HG02852 (cell line): ENCODE measurements at regions not wholly inside any gene's neighbourhood (a gene's known extent, or its start where the extent isn't known, plus 50 kb on each side); places are given as distances from the start of the nearest gene placed in this dataset.
"Not testable (repeated sequence)": the region's sequence is repeated elsewhere in the genome, so short reads cannot be mapped to it uniquely, and the experiment has no call there.

ENCODE experiments used
- ATAC-seq: cut with Tn5 transposase; IDR thresholded peaks from one replicate; pipeline ENCODE4 v1.9.1; 2021; ENCODE audit warnings: mild to moderate bottlenecking, moderate library complexity; ENCODE audit not compliant: unreplicated experiment

DNA sequence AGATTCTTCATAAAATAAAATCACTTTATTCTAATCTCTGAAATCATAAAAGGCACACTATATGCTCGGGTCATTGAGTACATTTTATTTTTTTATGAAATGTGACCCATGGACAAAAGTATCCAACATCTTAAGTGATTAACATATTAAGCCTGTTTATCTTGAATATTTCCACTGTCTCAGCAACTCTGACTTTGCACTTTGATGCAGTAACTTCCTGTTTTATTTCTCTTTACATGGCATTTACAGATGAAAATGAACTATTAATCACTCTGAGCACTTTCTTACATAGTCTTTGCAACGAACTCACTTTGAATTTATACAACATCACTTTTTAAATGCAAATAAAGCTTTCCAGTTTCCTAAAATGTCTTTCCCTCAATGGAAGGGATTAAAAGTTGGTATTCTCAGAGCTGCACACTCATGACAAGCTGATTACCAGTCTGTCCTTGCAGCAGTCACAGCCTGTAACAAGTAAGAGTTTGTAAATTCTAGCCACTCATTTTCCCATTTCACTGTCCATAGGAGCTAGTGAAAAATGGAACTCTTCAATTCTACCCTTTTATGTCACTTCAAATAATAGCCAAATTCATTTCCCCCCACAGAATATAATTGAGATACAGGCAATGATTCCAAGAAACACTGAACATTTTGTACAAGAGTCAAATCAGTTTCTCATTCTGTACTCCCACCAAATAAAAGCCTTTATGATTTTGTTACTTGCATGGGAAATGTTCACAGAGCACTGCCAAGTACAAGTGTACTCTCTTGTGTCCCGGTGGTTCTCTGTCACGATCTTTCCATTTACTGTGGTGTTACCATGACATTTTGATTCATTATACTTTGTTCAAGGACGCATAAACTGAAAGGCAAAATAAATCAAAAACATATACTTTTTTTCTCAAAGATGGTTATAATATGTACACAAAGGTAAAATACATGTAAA is 1968.9 kb downstream of the PCDH9 start:
- no peak for ATAC-seq

DNA sequence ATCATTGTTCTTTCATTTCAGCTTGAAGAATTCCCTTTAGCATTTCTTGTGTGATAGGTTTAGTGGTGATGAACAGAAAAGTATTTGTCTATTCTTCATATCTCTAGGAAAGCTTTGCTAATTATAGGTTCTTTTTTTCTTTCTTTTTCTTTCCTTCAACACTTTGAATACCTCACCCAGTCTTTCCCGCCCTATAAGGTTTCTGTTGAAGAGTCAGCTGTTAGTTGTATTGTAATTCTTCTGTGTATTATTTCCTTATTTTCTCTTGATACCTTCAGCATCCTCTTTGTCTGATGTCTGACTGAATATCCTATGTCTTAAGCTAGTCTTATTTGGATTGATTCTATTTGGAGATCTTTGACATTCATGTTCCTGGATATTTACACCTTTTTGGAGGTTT is 1989.4 kb downstream of the PCDH9 start:
- no peak for ATAC-seq

DNA sequence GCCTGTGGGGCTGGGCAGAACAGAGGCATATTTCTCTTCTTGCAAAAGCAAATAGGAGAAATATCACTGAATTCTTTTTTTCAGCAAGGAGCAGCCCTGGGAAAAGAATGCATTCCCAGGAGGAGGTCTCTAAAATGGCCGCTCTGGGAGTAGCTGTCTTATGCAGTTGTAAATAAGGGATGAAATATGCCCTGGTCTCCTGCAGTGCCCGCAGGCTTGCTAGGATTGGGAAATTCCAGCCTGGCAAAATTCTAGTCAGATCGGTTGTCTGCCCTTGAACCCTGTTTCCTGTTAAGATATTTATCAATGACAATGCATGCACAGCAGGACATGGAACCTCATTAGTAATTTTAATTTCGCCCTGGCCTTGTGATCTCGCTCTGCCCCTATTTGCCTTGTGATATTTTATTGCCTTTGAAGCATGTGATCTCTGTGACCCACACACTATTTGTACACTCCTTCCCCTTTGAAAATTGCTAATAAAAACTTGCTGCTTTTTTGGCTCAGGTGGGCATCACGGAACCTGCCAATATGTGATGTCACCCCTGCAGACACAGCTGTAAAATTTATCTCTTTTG is 1993.2 kb downstream of the PCDH9 start:
- no peak for ATAC-seq

DNA sequence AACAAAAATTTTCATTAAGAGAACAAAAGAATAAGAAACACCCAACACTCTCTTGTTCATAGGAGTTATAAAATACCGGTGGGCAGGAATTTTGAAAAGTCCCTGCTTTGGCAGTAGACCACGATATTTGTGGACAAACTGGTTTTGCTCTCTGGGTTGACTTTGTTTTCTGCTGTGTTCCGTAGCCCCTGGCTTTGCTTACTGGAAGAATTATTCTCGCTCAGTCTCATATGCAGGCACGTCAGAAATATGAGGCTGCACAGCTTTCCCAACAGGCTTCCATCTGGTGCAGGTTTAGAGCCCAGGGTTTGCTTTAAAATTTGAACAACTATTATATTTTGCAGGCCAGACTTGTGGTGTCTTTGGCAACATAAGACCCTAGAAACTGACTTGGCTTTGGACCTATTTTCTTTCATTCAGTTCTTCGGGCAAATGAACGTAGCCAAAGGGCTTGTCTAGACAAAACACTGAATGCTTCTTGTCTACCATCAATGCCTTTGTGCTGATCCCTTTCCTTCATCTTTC is 2012.6 kb downstream of the PCDH9 start:
- ATAC-seq = no peak

DNA sequence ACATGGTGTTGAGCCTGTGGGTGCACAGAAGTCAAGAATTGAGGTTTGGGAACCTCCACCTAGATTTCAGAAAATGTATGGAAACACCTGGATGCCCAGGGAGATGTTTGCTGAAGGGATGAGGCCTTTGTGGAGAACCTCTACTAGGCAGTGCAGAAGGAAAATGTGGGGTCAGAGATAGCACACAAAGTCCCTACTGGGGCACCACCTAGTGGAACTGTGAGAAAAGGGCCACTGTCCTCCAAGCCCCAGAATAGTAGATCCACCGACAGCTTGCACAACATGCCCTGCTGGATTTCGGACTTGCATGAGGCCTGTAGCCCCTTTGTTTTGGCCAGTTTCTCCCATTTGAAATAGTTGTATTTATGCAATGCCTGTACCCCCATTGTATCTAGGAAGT is 2027.3 kb downstream of the PCDH9 start:
- ATAC-seq = not testable (repeated sequence)

DNA sequence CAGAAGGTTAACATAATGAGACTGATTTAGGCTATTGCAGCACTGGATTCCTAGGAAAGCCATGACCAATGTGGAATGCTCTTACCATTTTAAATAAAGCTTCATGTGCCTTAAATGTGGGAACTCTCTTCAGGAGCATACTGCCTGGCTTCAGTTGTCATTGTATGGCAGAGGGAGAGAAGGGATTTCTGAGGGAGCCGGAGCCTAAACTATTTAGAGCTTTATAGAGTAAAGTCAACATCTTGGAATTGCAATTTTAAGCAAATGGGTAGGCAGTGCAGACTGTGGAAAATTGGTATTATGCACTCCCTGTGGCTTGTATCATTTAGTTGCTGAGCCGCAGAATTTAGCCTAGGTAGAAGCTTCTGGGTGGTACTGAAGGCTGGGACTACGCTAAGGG is 2041.4 kb downstream of the PCDH9 start:
- no peak for ATAC-seq

DNA sequence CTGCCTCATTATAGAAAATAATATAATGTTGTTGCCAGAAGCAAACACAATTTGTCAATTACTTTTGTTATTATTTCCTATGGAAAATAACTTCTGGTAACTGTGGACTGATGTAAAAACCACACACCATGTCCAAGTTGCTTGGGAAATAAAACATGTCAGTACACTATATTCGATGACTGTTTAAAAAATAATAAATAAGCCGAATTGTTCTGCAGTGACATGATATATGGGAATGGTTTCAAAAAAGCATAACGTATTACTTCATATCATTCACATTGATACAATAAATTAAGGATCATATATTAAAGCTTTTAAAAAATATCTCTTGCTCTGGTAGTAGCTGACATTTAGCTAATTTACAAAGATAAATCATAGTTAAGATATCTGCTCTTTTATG is 2062.1 kb downstream of the PCDH9 start:
- ATAC-seq = no peak

DNA sequence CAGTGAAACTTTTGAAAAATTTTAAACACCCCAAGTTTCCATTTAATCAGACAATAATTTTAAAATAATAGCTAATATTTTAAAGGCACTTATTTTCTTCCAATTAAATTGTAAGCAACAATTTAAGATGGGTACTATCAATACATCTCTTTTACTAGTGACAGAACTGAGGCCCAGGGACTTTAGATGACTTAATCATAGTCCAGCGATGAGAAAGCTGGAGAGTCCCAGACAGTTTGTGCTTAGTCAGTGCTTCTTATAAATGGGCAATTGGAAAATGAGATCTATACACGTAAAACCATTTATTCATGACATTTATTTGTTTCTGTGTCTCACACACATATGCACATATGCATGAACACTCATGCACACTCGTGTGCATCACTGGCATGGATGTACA is 2063.5 kb downstream of the PCDH9 start:
- ATAC-seq = no peak

DNA sequence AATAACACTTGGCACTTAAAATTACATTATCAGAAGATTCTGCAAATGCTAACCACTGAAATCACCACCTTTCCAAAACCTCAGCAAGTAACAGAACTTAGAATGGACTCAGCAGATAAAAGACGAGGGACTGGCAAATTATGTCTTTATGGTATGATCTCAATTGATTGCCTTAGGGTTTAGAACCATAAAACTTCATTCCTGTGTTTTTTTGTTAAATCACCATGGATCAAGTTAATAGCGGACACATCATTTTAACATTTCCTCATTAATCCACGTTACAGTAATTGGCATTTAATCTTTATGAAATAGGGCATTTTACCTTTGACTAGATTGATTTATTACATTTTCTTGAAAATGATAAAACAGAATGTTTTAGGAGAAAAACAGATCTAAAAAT is 2070.3 kb downstream of the PCDH9 start:
- no peak for ATAC-seq

DNA sequence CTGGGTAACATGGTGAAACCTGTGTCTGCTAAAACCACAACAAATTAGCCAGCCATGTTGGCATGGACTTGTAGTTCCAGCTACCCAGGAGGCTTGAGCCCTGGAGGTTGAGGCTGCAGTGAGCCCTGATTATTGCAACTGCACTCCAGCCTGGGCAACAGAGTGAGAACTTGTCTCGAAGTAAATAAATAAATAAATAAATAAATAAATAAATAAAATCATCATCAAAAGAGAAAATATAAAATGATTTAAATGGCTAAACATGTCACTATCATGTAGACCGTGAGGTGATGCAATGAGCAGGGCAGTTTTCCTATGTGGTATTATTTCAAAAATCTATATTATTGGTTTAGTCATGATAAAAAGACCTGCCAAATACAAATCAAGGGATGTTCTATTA is 2074.3 kb downstream of the PCDH9 start:
- ATAC-seq = no peak

DNA sequence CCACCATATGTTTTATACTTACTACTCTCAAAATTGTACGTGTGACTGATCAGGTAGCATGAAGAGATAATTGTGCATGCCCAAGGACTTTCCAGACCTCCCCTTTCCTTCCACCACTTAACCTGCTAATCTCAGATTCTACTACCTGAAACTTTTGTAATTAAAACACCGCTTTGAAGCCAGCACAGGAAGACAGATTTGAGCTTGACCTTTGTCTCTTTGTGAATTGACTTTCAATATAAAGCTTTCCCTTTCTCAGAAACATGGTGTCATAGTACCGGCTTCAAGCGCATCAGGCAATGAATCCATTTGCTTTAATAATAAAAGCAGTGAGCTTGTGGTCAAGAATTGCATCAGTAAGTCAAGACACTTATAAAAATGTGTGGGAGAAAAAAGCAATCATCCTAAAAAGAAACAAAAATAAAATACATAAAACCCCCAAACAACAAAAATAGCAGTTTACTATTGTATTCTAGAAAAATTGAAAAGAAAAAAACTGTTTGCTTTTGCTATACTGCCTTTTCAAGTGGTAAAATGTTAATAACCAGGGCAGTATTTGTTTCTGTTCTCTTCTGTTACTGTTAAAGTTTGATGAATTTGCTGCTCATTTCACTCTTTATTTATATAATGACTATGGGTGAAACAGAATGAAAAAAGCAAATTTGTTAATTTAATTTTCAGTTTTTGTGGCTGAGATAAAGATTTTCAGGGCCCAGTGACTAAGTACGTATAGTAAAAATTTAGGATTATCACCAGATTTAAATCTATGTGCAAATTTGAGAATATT is 2075.3 kb downstream of the PCDH9 start:
- no peak for ATAC-seq

DNA sequence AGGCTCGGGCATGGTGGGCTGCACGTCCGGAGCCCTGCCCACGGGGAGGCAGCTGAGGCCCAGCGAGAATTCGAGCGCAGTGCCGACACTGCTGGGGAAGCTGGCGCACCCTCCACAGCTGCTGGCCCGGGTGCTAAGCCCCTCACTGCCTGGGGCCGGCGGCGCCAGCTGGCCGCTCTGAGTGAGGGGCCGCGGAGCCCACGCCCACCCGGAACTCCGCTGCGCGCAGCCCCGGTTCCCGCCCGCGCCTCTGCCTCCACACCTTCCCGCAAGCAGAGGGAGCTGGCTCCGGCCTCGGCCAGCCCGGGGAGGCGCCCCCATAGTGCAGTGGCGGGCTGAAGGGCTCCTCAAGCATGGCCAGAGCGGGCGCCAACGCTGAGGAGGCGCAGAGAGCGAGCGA is 2080.4 kb downstream of the PCDH9 start:
- ATAC-seq = no peak

DNA sequence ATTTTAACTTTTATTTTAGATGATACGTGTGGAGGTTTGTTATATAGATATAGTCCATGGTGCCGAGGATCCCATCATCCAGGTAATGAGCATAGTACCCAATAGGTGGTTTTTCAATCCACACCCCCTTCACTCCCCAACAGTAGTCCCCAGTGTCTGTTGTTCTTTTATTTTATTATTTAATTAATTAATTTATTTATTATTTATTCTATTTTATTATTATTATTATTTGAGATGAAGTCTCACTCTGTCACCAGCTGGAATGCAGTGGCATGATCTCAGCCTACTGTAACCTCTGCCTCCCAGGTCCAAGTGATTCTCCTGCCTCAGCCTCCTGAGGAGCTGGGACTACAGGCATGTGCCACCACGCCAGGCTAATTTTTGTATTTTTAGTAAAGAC is 2086.2 kb downstream of the PCDH9 start:
- no peak for ATAC-seq

DNA sequence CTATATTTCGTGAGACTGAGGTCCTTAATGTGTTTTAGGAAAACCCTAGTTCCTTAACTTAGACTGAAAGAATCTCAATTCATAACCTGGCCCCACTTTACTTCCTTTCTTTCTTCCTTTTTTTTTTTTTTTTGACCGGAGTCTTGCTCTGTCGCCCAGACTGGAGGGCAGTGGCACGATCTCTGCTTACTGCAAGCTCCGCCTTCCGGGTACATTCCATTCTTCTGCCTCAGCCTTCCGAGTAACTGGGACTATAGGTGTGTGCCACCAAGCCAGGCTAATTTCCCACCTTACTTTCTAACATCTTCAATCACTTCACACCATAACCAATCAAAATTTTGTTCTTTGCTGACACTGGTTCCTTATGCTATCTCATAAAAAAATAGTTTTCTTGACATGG is 2097.0 kb downstream of the PCDH9 start:
- ATAC-seq = no peak

DNA sequence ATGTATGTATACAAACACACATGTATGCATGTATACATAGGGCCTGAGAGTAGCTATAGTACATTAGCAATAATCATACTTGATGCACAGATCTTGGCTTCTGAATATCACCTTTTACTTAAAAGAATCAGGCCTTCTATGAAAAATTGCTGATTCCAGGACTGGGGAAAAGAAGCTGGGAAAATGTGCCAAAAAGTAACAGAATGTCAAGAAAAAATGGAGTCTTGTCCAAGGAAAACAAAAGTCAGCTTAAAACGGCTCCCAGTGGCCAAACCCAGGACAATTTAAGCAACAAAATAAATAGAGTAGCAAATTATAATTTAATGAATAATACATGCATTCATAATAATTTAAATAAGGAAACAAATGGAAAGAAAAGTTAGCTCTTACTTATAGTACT is 2104.9 kb downstream of the PCDH9 start:
- no peak for ATAC-seq

DNA sequence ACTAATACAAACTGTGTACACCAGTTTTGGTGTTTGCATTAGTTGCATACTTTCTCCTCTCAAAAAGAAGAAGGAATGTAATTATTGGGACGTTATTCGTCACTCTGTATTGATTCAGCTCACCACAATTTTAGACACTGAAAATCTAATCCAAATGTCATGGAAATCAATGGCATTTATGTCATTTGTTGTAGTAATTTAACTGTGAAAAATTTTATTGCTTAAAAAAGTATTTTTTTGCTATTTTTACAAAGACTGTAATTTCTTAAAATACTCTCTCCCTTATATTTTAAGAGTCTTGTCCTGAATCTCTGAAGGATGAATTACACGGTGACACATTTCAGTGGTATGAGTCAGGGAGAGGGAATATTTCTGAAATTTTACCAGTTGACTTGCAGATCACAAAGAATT is 2117.6 kb downstream of the PCDH9 start:
- no peak for ATAC-seq

DNA sequence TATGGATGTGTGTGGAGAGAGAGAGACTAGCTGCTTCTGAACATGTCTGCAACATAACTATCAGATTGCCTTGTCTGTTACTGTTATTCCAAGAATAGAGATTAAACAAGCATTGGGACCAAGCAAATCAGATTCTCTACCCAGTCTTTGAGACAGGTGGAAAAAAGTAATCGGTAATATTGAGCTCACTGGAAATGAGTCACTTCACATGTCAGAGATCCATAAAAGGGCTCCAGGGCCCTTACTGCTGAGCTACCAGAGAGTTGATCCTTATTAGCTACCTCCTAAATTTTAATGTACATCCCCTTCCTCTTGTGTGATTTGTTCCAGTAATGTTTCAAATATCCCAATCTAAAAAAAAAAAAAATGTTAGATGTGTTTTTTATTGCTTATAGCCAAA is 2118.0 kb downstream of the PCDH9 start:
- no peak for ATAC-seq

DNA sequence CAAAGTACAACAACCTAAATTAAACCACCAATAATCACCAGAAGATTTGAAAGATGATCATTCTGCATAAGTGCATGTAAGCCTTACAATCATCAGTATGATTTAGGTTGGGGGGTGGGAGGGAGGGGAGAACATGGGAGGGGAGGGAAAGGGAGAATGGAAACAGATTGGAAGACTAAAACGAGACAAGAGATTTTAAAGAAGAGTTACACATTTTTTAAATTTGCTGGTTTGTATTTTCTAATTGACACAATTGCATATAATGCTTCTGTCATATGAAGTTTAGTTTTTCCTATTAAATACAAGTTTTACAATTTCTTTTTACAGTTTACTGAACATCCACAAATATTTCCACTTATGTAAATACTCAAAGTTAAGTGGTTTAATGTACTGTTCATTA is 2118.9 kb downstream of the PCDH9 start:
- no peak for ATAC-seq

DNA sequence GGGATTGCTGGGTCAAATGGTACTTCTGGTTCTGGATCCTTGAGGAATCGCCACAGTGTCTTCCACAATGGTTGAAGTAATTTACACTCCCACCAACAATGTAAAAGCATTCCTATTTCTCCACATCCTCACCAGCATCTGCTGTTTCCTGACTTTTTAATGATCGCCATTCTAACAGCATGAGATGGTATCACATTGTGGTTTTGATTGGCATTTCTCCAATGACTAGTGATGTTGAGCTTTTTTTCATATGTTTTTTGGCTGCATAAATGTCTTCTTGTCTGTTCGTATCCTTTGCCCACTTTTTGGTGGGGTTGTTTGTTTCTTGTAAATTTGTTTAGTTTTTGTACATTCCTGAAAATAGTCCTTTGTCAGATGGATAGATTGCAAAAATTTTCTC is 2125.7 kb downstream of the PCDH9 start:
- ATAC-seq = not testable (repeated sequence)

DNA sequence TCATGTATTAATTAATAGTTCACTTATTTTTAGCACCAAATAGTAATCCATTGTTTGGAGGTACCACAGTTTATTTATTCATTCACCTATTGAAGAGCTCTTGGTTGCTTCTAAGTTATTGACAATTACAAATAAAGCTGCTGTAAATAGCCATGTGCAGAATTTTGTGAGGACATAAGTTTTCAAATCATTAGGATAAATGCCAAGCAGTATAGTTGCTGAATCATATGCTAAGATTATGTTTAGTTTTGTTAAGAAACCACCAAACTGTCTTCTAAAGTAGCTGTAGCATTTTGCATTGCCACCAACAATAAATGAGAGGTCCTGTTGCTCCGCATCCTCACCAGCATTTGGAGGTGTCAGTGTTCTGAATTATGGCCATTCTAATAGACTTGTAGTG is 2126.8 kb downstream of the PCDH9 start:
- ATAC-seq = no peak
